ENCODE measurements at regions not wholly inside any gene's neighbourhood (a gene's known extent, or its start where the extent isn't known, plus 50 kb on each side); places are given as distances from the start of the nearest gene placed in this dataset.

GRCh38 chr3:13148561-13149329 is 75.5 kb upstream of the IQSEC1 start:
- Histone ChIP-seq H3K36me3 (ENCODE audit: low read depth) (no peaks in the 10 kb centered on the region), H3K4me1 (replicated peaks; ENCODE audit: insufficient read depth) (no peaks in the 10 kb centered on the region), H3K27ac (no peak overlapping the region), H3K9me3 (ENCODE audit: insufficient read depth, low read depth) (no peaks in the 10 kb centered on the region), H3K4me3 (no peak overlapping the region), H2AFZ (no peak overlapping the region), H3K27me3 (ENCODE audit: insufficient read depth, low read depth) (no peaks in the 10 kb centered on the region), H3F3A (ENCODE audit: insufficient read depth, low read depth) (no peaks in the 10 kb centered on the region), H3K79me2 (ENCODE audit: low read depth) (no peaks in the 10 kb centered on the region), H3K4me2 (no peak overlapping the region), H4K20me1 (ENCODE audit: insufficient read depth) (no peaks in the 10 kb centered on the region), H3K9me2 (ENCODE audit: insufficient read depth) (no peaks in the 10 kb centered on the region)
- POLR2A ChIA-PET (ENCODE audit: unreplicated experiment): no interaction called here
- no peak for TF ChIP-seq EZH2 (IDR thresholded peaks at IDR 0.05; ENCODE audit: low read depth)
- no peak for TF ChIP-seq CTCF (conservative IDR thresholded peaks at IDR 0.05)
- no peak for DNase-seq
- BruUV-seq (replicated peaks): no TSS peak
- intact Hi-C loops (cut with micrococcal nuclease; ENCODE audit: unreplicated experiment): no loop called here
- CTCF ChIA-PET: no interaction called here

- intact Hi-C loops (cut with micrococcal nuclease; ENCODE audit: unreplicated experiment): no loop called here
- Histone ChIP-seq H3K79me2 (ENCODE audit: low read depth) (no peaks in the 10 kb centered on the region), H3K4me1 (replicated peaks; ENCODE audit: insufficient read depth) (no peaks in the 10 kb centered on the region), H3K9me3 (ENCODE audit: insufficient read depth, low read depth) (no peaks in the 10 kb centered on the region), H3K4me2 (no peak overlapping the region), H3K27ac (no peak overlapping the region), H3K4me3 (no peak overlapping the region), H4K20me1 (ENCODE audit: insufficient read depth) (no peaks in the 10 kb centered on the region), H3F3A (ENCODE audit: insufficient read depth, low read depth) (no peaks in the 10 kb centered on the region), H3K36me3 (ENCODE audit: low read depth) (no peaks in the 10 kb centered on the region), H3K27me3 (ENCODE audit: insufficient read depth, low read depth) (no peaks in the 10 kb centered on the region), H2AFZ (no peak overlapping the region), H3K9me2 (ENCODE audit: insufficient read depth) (no peaks in the 10 kb centered on the region)
- TF ChIP-seq CTCF (conservative IDR thresholded peaks at IDR 0.05) (no peak), EZH2 (IDR thresholded peaks at IDR 0.05; ENCODE audit: low read depth) (no peak)
- POLR2A ChIA-PET (ENCODE audit: unreplicated experiment): no interaction called here
- no TSS peak for BruUV-seq (replicated peaks)
- DNase-seq: no peak
- CTCF ChIA-PET: no interaction called here
Measured at GRCh38 chr3:13148126-13148525, 74.9 kb upstream of the IQSEC1 start.

- no peaks in the 10 kb centered on the region for H3K79me2 ChIP-seq (ENCODE audit: low read depth)
Measured at GRCh38 chr3:13147344-13147743, 74.1 kb upstream of the IQSEC1 start.

More at GRCh38 chr3:13147344-13147743, 74.1 kb upstream of the IQSEC1 start:
- H3K4me3 ChIP-seq: no peak overlapping the region
- H3K27me3 ChIP-seq (ENCODE audit: insufficient read depth, low read depth): no peaks in the 10 kb centered on the region
- H2AFZ ChIP-seq: no peak overlapping the region
- intact Hi-C loops (cut with micrococcal nuclease; ENCODE audit: unreplicated experiment): no loop called here
- TF ChIP-seq EZH2 (IDR thresholded peaks at IDR 0.05; ENCODE audit: low read depth) (no peak), CTCF (conservative IDR thresholded peaks at IDR 0.05) (no peak)
- H3K9me3 ChIP-seq (ENCODE audit: insufficient read depth, low read depth): no peaks in the 10 kb centered on the region
- DNase-seq: no peak
- H3K27ac ChIP-seq: no peak overlapping the region
- no peaks in the 10 kb centered on the region for H4K20me1 ChIP-seq (ENCODE audit: insufficient read depth)
- POLR2A ChIA-PET (ENCODE audit: unreplicated experiment): no interaction called here
- no TSS peak for BruUV-seq (replicated peaks)
- no peaks in the 10 kb centered on the region for H3K9me2 ChIP-seq (ENCODE audit: insufficient read depth)
- H3K4me1 ChIP-seq (replicated peaks; ENCODE audit: insufficient read depth): no peaks in the 10 kb centered on the region
- no peaks in the 10 kb centered on the region for H3K36me3 ChIP-seq (ENCODE audit: low read depth)
- CTCF ChIA-PET: no interaction called here
- no peaks in the 10 kb centered on the region for H3F3A ChIP-seq (ENCODE audit: insufficient read depth, low read depth)
- H3K4me2 ChIP-seq: no peak overlapping the region
